Neural progenitor cell (in vitro differentiated cells): ENCODE measurements at regions not wholly inside any gene's neighbourhood (a gene's known extent, or its start where the extent isn't known, plus 50 kb on each side); places are given as distances from the start of the nearest gene placed in this dataset.

ENCODE experiments used
- DNase-seq: peaks from one replicate; pipeline ENCODE4 v3.0.0-alpha.2; 2016; ENCODE audit warnings: low spot score
- H2AFZ ChIP-seq: fragments of 200-600 bp; sonication (generic); replicated peaks from 2 replicates; pipeline ENCODE4 v1.6.1; 2016; ENCODE audit warnings: antibody characterized with exemption
- H3F3A ChIP-seq: fragments of 200-600 bp; sonication (generic); 2 replicates; pipeline ENCODE4 v1.6.1; 2016; ENCODE audit warnings: antibody characterized with exemption, low read depth
- H3K27ac ChIP-seq: fragments of 200-600 bp; sonication (generic); 2 replicates; pipeline ENCODE4 v1.5.1; 2016; ENCODE audit warnings: mild to moderate bottlenecking
- H3K27me3 ChIP-seq: fragments of 200-600 bp; sonication (generic); 2 replicates; pipeline ENCODE4 v1.6.1; 2016; ENCODE audit warnings: mild to moderate bottlenecking, moderate library complexity
- H3K36me3 ChIP-seq: fragments of 200-600 bp; sonication (generic); 2 replicates; pipeline ENCODE4 v1.5.1; 2016
- H3K4me1 ChIP-seq: fragments of 200-600 bp; sonication (generic); 2 replicates; pipeline ENCODE4 v1.6.1; 2016; ENCODE audit warnings: mixed run types
- H3K4me2 ChIP-seq: fragments of 200-600 bp; sonication (generic); 2 replicates; pipeline ENCODE4 v1.6.1; 2016
- H3K4me3 ChIP-seq: fragments of 200-600 bp; sonication (generic); 2 replicates; pipeline ENCODE4 v1.5.1; 2016
- H3K79me2 ChIP-seq: fragments of 200-600 bp; sonication (generic); 2 replicates; pipeline ENCODE4 v1.6.1; 2016; ENCODE audit warnings: low read depth
- H3K9ac ChIP-seq: fragments of 200-600 bp; sonication (generic); 2 replicates; pipeline ENCODE4 v1.6.1; 2016
- H3K9me3 ChIP-seq: fragments of 200-600 bp; sonication (generic); 2 replicates; pipeline ENCODE4 v1.5.1; 2016; ENCODE audit warnings: low read depth
- H4K20me1 ChIP-seq: fragments of 200-600 bp; sonication (generic); 2 replicates; pipeline ENCODE4 v1.6.1; 2016; ENCODE audit warnings: low read depth
- H3K27ac Mint-ChIP-seq: 3 replicates; pipeline ENCODE4 v1.8.0; 2021; ENCODE audit warnings: mixed read lengths
- H3K27me3 Mint-ChIP-seq: 2 replicates; pipeline ENCODE4 v1.8.0; 2022; ENCODE audit warnings: low read depth, mild to moderate bottlenecking, inconsistent platforms, moderate library complexity, mixed read lengths; ENCODE audit not compliant: insufficient read depth
- H3K36me3 Mint-ChIP-seq: 3 replicates; pipeline ENCODE4 v1.8.0; 2021; ENCODE audit warnings: mixed read lengths
- H3K4me1 Mint-ChIP-seq: 3 replicates; pipeline ENCODE4 v1.8.0; 2021; ENCODE audit warnings: mixed read lengths
- H3K4me3 Mint-ChIP-seq: 3 replicates; pipeline ENCODE4 v1.8.0; 2021; ENCODE audit warnings: mild to moderate bottlenecking, moderate library complexity, mixed read lengths
- H3K9me3 Mint-ChIP-seq: 3 replicates; pipeline ENCODE4 v1.8.0; 2020; ENCODE audit warnings: mixed read lengths
- CTCF ChIP-seq: fragments of 200-600 bp; sonication (generic); IDR thresholded peaks from 2 replicates; pipeline ENCODE4 v1.5.1; 2017; ENCODE audit warnings: antibody characterized with exemption, mild to moderate bottlenecking
- EZH2 ChIP-seq: fragments of 200-600 bp; sonication (generic); IDR thresholded peaks from 2 replicates; pipeline ENCODE4 v1.6.1; 2017; ENCODE audit warnings: antibody characterized with exemption, mild to moderate bottlenecking, moderate library complexity
- EZH2phosphoT487 ChIP-seq: fragments of 200-600 bp; sonication (generic); IDR thresholded peaks from 2 replicates; pipeline ENCODE4 v1.6.1; 2017; ENCODE audit warnings: antibody characterized with exemption

- H3K9me3 Mint-ChIP-seq, result peaks cover 27% of the 10 kb centered on the region
- Histone ChIP-seq H3K27ac (no peak overlapping the region), H3K9me3 (peaks cover 13% of the 10 kb centered on the region), H3K4me1 (no peaks in the 10 kb centered on the region), H3K4me3 (no peak overlapping the region), H3K9ac (no peak overlapping the region), H4K20me1 (no peaks in the 10 kb centered on the region), H3K79me2 (no peaks in the 10 kb centered on the region), H3K27me3 (no peaks in the 10 kb centered on the region), H3F3A (no peaks in the 10 kb centered on the region), H3K36me3 (peaks cover 3% of the 10 kb centered on the region), H2AFZ (no peak overlapping the region), H3K4me2 (no peak overlapping the region)
- H3K27me3 Mint-ChIP-seq, result peaks cover 2% of the 10 kb centered on the region
- H3K4me1 Mint-ChIP-seq, result peaks cover 3% of the 10 kb centered on the region
- H3K27ac Mint-ChIP-seq, result no peak overlapping the region
- peaks cover 2% of the 10 kb centered on the region for H3K36me3 Mint-ChIP-seq
- no peak overlapping the region for H3K4me3 Mint-ChIP-seq
- no peak for DNase-seq
- TF ChIP-seq CTCF (no peak), EZH2 (no peak), EZH2phosphoT487 (no peak)
Observed at GRCh38 chr5:166942948-166943347, 1348.5 kb upstream of the WWC1 start.

- Mint-ChIP-seq H3K4me1 (no peaks in the 10 kb centered on the region), H3K4me3 (no peak overlapping the region), H3K27ac (no peak overlapping the region), H3K9me3 (peaks cover 27% of the 10 kb centered on the region), H3K36me3 (peaks cover 2% of the 10 kb centered on the region), H3K27me3 (no peaks in the 10 kb centered on the region)
- H3K27me3 ChIP-seq, result no peaks in the 10 kb centered on the region
- H3K4me2 ChIP-seq, result no peak overlapping the region
- no peak overlapping the region for H3K9ac ChIP-seq
- H3F3A ChIP-seq, result no peaks in the 10 kb centered on the region
- H3K9me3 ChIP-seq, result peaks cover 13% of the 10 kb centered on the region
- H4K20me1 ChIP-seq, result no peaks in the 10 kb centered on the region
- no peak for DNase-seq
- peaks cover 4% of the 10 kb centered on the region for H3K4me1 ChIP-seq
- H3K36me3 ChIP-seq, result peaks cover 3% of the 10 kb centered on the region
- H3K27ac ChIP-seq, result no peak overlapping the region
- H3K79me2 ChIP-seq, result no peaks in the 10 kb centered on the region
- H2AFZ ChIP-seq, result no peak overlapping the region
- TF ChIP-seq EZH2, result no peak
- TF ChIP-seq EZH2phosphoT487, result no peak
- TF ChIP-seq CTCF, result no peak
- H3K4me3 ChIP-seq, result no peak overlapping the region
Observed at GRCh38 chr5:166947045-166947444, 1344.4 kb upstream of the WWC1 start.

GRCh38 chr5:166948679-166949078 is 1342.8 kb upstream of the WWC1 start:
- Histone ChIP-seq H2AFZ (no peak overlapping the region), H3K36me3 (peaks cover 3% of the 10 kb centered on the region), H3K9ac (no peak overlapping the region), H3K4me3 (no peak overlapping the region), H3K79me2 (no peaks in the 10 kb centered on the region), H3F3A (no peaks in the 10 kb centered on the region), H3K4me1 (peaks cover 7% of the 10 kb centered on the region), H4K20me1 (no peaks in the 10 kb centered on the region), H3K27ac (no peak overlapping the region), H3K27me3 (no peaks in the 10 kb centered on the region), H3K9me3 (no peaks in the 10 kb centered on the region), H3K4me2 (no peak overlapping the region)
- TF ChIP-seq EZH2, result no peak
- no peak for TF ChIP-seq CTCF
- TF ChIP-seq EZH2phosphoT487, result no peak
- Mint-ChIP-seq H3K27ac (no peak overlapping the region), H3K36me3 (peaks cover 2% of the 10 kb centered on the region), H3K4me3 (no peak overlapping the region), H3K27me3 (no peaks in the 10 kb centered on the region), H3K9me3 (peaks cover 14% of the 10 kb centered on the region), H3K4me1 (peaks cover 2% of the 10 kb centered on the region)
- DNase-seq, result no peak
